GM21390 (cell line): ENCODE measurements at regions not wholly inside any gene's neighbourhood (a gene's known extent, or its start where the extent isn't known, plus 50 kb on each side); places are given as distances from the start of the nearest gene placed in this dataset.
"Not testable (repeated sequence)": the region's sequence is repeated elsewhere in the genome, so short reads cannot be mapped to it uniquely, and the experiment has no call there.

Source experiments
- ATAC-seq: cut with Tn5 transposase; IDR thresholded peaks from one replicate; pipeline ENCODE4 v1.9.1; 2021; ENCODE audit not compliant: unreplicated experiment

- no peak for ATAC-seq
Measured at GRCh38 chr20:1811621-1812498, 83.3 kb upstream of the SIRPA start.

GRCh38 chr20:1810926-1811620 is 84.1 kb upstream of the SIRPA start:
- no peak for ATAC-seq

GRCh38 chr20:1810572-1810925 is 84.7 kb upstream of the SIRPA start:
- ATAC-seq: no peak

- no peak for ATAC-seq
Measured at GRCh38 chr20:1809611-1810510, 85.3 kb upstream of the SIRPA start.

- ATAC-seq: no peak
Measured at GRCh38 chr20:1809131-1809572, 86.1 kb upstream of the SIRPA start.

- no peak for ATAC-seq
Measured at GRCh38 chr20:1808101-1808500, 87.1 kb upstream of the SIRPA start.

GRCh38 chr20:1807394-1807793 is 87.8 kb upstream of the SIRPA start:
- no peak for ATAC-seq

GRCh38 chr20:1806456-1806855 is 88.8 kb upstream of the SIRPA start:
- ATAC-seq: no peak

GRCh38 chr20:1805816-1806215 is 89.4 kb upstream of the SIRPA start:
- ATAC-seq: no peak

GRCh38 chr20:1805161-1805581 is 90.0 kb upstream of the SIRPA start:
- ATAC-seq: no peak

- ATAC-seq: no peak
Measured at GRCh38 chr20:1804554-1804956, 90.7 kb upstream of the SIRPA start.

- no peak for ATAC-seq
Measured at GRCh38 chr20:1803932-1804501, 91.2 kb upstream of the SIRPA start.

GRCh38 chr20:1803061-1803931 is 91.9 kb upstream of the SIRPA start:
- ATAC-seq: no peak

- peak; percentile 55 for ATAC-seq
Measured at GRCh38 chr20:1802385-1803060, 92.7 kb upstream of the SIRPA start.

- ATAC-seq: no peak
Measured at GRCh38 chr20:1801929-1802306, 93.3 kb upstream of the SIRPA start.

- ATAC-seq: no peak
Measured at GRCh38 chr20:1801225-1801928, 93.8 kb upstream of the SIRPA start.

- ATAC-seq: no peak
Measured at GRCh38 chr20:1800777-1801176, 94.4 kb upstream of the SIRPA start.

- no peak for ATAC-seq
Measured at GRCh38 chr20:1800180-1800579, 95.0 kb upstream of the SIRPA start.

- ATAC-seq: not testable (repeated sequence)
Measured at GRCh38 chr20:1799746-1800145, 95.5 kb upstream of the SIRPA start.
